ENCODE measurements at regions not wholly inside any gene's neighbourhood (a gene's known extent, or its start where the extent isn't known, plus 50 kb on each side); places are given as distances from the start of the nearest gene placed in this dataset.
A peak's percentile ranks its signal among the peaks of the same experiment; 100 is the strongest.

- Histone ChIP-seq H3K27me3 (no peaks in the 10 kb centered on the region), H3K9me3 (replicated peaks in 1 of 3) (peaks cover 0 to 13% (median 0%) of the 10 kb centered on the region in 3 donors), H3K27ac (no peak overlapping the region), H3K36me3 (replicated peaks in 1 of 2) (no peaks in the 10 kb centered on the region), H3K4me3 (no peak overlapping the region), H3K4me1 (replicated peaks in 1 of 2) (no peaks in the 10 kb centered on the region)
- TF ChIP-seq CTCF (IDR thresholded peaks at IDR 0.05) = no peak
- no peak for TF ChIP-seq POLR2A (IDR thresholded peaks at IDR 0.05)
- 90 to 92% (median 91%) methylated on average over 10 of the region's 10 CpGs for WGBS, 4 donors
- no peak for DNase-seq
- intact Hi-C loops (cut with DNase I) = no loop called here
Observed at GRCh38 chr16:88286301-88286923, 96.3 kb upstream of the ZNF469 start.

- H3K36me3 ChIP-seq (replicated peaks in 1 of 2) = no peaks in the 10 kb centered on the region
- no peak overlapping the region for H3K4me3 ChIP-seq
- DNase-seq = peak in 1 of 7 donors; percentile 70
- peak in 3 of 6 experiments; percentile 6 to 62 (median 38) for TF ChIP-seq CTCF (IDR thresholded peaks at IDR 0.05)
- no peak for TF ChIP-seq POLR2A (IDR thresholded peaks at IDR 0.05)
- H3K9me3 ChIP-seq (replicated peaks in 1 of 3) = peaks cover 0 to 13% (median 0%) of the 10 kb centered on the region in 3 donors
- 72 to 94% (median 82%) methylated on average over 3 of the region's 3 CpGs for WGBS, 4 donors
- H3K4me1 ChIP-seq (replicated peaks in 1 of 2) = no peaks in the 10 kb centered on the region
- no peak overlapping the region for H3K27ac ChIP-seq
- intact Hi-C loops (cut with DNase I) = no loop called here
- no peaks in the 10 kb centered on the region for H3K27me3 ChIP-seq
Observed at GRCh38 chr16:88287219-88287618, 95.5 kb upstream of the ZNF469 start.

- Histone ChIP-seq H3K9me3 (replicated peaks in 1 of 3) (peaks cover 0 to 13% (median 0%) of the 10 kb centered on the region in 3 donors), H3K4me1 (replicated peaks in 1 of 2) (no peaks in the 10 kb centered on the region), H3K4me3 (no peak overlapping the region), H3K36me3 (replicated peaks in 1 of 2) (no peaks in the 10 kb centered on the region), H3K27ac (no peak overlapping the region), H3K27me3 (no peaks in the 10 kb centered on the region)
- intact Hi-C loops (cut with DNase I) = no loop called here
- WGBS, 4 donors = 76 to 92% (median 82%) methylated on average over 3 of the region's 3 CpGs
- TF ChIP-seq POLR2A (IDR thresholded peaks at IDR 0.05) (no peak), CTCF (IDR thresholded peaks at IDR 0.05) (no peak)
- no peak for DNase-seq
Observed at GRCh38 chr16:88288303-88288702, 94.5 kb upstream of the ZNF469 start.

- TF ChIP-seq POLR2A (IDR thresholded peaks at IDR 0.05) = no peak
- TF ChIP-seq CTCF (IDR thresholded peaks at IDR 0.05) = no peak
- 86 to 92% (median 88%) methylated on average over 3 of the region's 3 CpGs for WGBS, 4 donors
- intact Hi-C loops (cut with DNase I) = no loop called here
- Histone ChIP-seq H3K4me1 (replicated peaks in 1 of 2) (no peaks in the 10 kb centered on the region), H3K27ac (no peak overlapping the region), H3K36me3 (replicated peaks in 1 of 2) (no peaks in the 10 kb centered on the region), H3K27me3 (no peaks in the 10 kb centered on the region), H3K4me3 (no peak overlapping the region), H3K9me3 (replicated peaks in 1 of 3) (peaks cover 0 to 13% (median 0%) of the 10 kb centered on the region in 3 donors)
- no peak for DNase-seq
Observed at GRCh38 chr16:88289001-88289400, 93.8 kb upstream of the ZNF469 start.

Data from adrenal gland (tissue), 9 donors.